Adipocyte (in vitro differentiated cells): ENCODE measurements at regions not wholly inside any gene's neighbourhood (a gene's known extent, or its start where the extent isn't known, plus 50 kb on each side); places are given as distances from the start of the nearest gene placed in this dataset.

Source experiments
- DNase-seq: peaks from one replicate; pipeline ENCODE4 v3.0.0-alpha.2; 2015; ENCODE audit warnings: low read depth
- H3K27me3 ChIP-seq: replicated peaks from 2 replicates; pipeline ENCODE4 v1.7.0; 2013; ENCODE audit warnings: mild to moderate bottlenecking, low read length, moderate library complexity; ENCODE audit not compliant: control insufficient read depth, insufficient read depth
- H3K36me3 ChIP-seq: 2 replicates; pipeline ENCODE4 v1.7.0; 2013; ENCODE audit warnings: low read length, mild to moderate bottlenecking, moderate library complexity; ENCODE audit not compliant: control insufficient read depth, insufficient read depth, severe bottlenecking
- H3K4me1 ChIP-seq: 2 replicates; pipeline ENCODE4 v1.7.0; 2013; ENCODE audit warnings: mild to moderate bottlenecking, low read length, moderate library complexity; ENCODE audit not compliant: control insufficient read depth, insufficient read depth
- H3K4me3 ChIP-seq: 2 replicates; pipeline ENCODE4 v1.7.0; 2013; ENCODE audit warnings: mild to moderate bottlenecking, low read length, moderate library complexity
- H3K9ac ChIP-seq: 2 replicates; pipeline ENCODE4 v1.7.0; 2013; ENCODE audit warnings: mild to moderate bottlenecking, low read length, moderate library complexity
- H3K9me3 ChIP-seq: 2 replicates; pipeline ENCODE4 v1.7.0; 2013; ENCODE audit warnings: mild to moderate bottlenecking, low read length, moderate library complexity; ENCODE audit not compliant: control insufficient read depth

GRCh38 chr1:209416039-209416438 lies 167.5 kb upstream of the CAMK1G start:
- no peak overlapping the region for H3K9ac ChIP-seq
- H3K27me3 ChIP-seq = peaks cover 3% of the 10 kb centered on the region
- no peak overlapping the region for H3K4me3 ChIP-seq
- H3K36me3 ChIP-seq = no peaks in the 10 kb centered on the region
- no peaks in the 10 kb centered on the region for H3K9me3 ChIP-seq
- DNase-seq = no peak
- H3K4me1 ChIP-seq = peaks cover 29% of the 10 kb centered on the region

- DNase-seq = no peak
- Histone ChIP-seq H3K9ac (no peak overlapping the region), H3K27me3 (peaks cover 3% of the 10 kb centered on the region), H3K9me3 (no peaks in the 10 kb centered on the region), H3K36me3 (no peaks in the 10 kb centered on the region), H3K4me3 (no peak overlapping the region), H3K4me1 (peaks cover 31% of the 10 kb centered on the region)
Measured at GRCh38 chr1:209416716-209417115, 166.8 kb upstream of the CAMK1G start.

- no peak for DNase-seq
Measured at GRCh38 chr1:209417761-209418160, 165.8 kb upstream of the CAMK1G start.

GRCh38 chr1:209420276-209420675 lies 163.2 kb upstream of the CAMK1G start:
- Histone ChIP-seq H3K27me3 (peaks cover under 1% of the 10 kb centered on the region), H3K9me3 (no peaks in the 10 kb centered on the region), H3K9ac (no peak overlapping the region), H3K4me3 (no peak overlapping the region), H3K4me1 (peaks cover 34% of the 10 kb centered on the region), H3K36me3 (no peaks in the 10 kb centered on the region)
- DNase-seq = no peak

More at GRCh38 chr1:209417761-209418160, 165.8 kb upstream of the CAMK1G start:
- Histone ChIP-seq H3K9me3 (no peaks in the 10 kb centered on the region), H3K9ac (no peak overlapping the region), H3K4me3 (no peak overlapping the region), H3K27me3 (peaks cover 3% of the 10 kb centered on the region), H3K36me3 (no peaks in the 10 kb centered on the region), H3K4me1 (peaks cover 31% of the 10 kb centered on the region)

GRCh38 chr1:209421186-209421585 lies 162.3 kb upstream of the CAMK1G start:
- Histone ChIP-seq H3K27me3 (peaks cover 9% of the 10 kb centered on the region), H3K4me1 (peaks cover 34% of the 10 kb centered on the region), H3K9me3 (no peaks in the 10 kb centered on the region), H3K9ac (no peak overlapping the region), H3K4me3 (no peak overlapping the region), H3K36me3 (no peaks in the 10 kb centered on the region)
- DNase-seq = no peak

- Histone ChIP-seq H3K4me3 (peak overlapping the region; percentile 34), H3K27me3 (peaks cover 15% of the 10 kb centered on the region), H3K9me3 (no peaks in the 10 kb centered on the region), H3K9ac (peak overlapping the region; percentile 50), H3K4me1 (peaks cover 34% of the 10 kb centered on the region), H3K36me3 (no peaks in the 10 kb centered on the region)
- DNase-seq = no peak
Measured at GRCh38 chr1:209421978-209422680, 161.4 kb upstream of the CAMK1G start.

GRCh38 chr1:209425959-209426358 lies 157.6 kb upstream of the CAMK1G start:
- H3K27me3 ChIP-seq = peaks cover 32% of the 10 kb centered on the region

GRCh38 chr1:209427277-209427676 lies 156.2 kb upstream of the CAMK1G start:
- Histone ChIP-seq H3K36me3 (no peaks in the 10 kb centered on the region), H3K4me3 (no peak overlapping the region), H3K4me1 (peaks cover 8% of the 10 kb centered on the region), H3K9me3 (no peaks in the 10 kb centered on the region), H3K9ac (no peak overlapping the region), H3K27me3 (peaks cover 35% of the 10 kb centered on the region)
- DNase-seq = no peak

More at GRCh38 chr1:209425959-209426358, 157.6 kb upstream of the CAMK1G start:
- Histone ChIP-seq H3K9ac (no peak overlapping the region), H3K4me1 (peaks cover 21% of the 10 kb centered on the region), H3K9me3 (no peaks in the 10 kb centered on the region), H3K36me3 (no peaks in the 10 kb centered on the region), H3K4me3 (no peak overlapping the region)
- no peak for DNase-seq

- no peak for DNase-seq
- Histone ChIP-seq H3K9me3 (no peaks in the 10 kb centered on the region), H3K9ac (no peak overlapping the region), H3K36me3 (no peaks in the 10 kb centered on the region), H3K27me3 (peaks cover 35% of the 10 kb centered on the region), H3K4me3 (no peak overlapping the region), H3K4me1 (peaks cover 2% of the 10 kb centered on the region)
Measured at GRCh38 chr1:209427811-209428210, 155.7 kb upstream of the CAMK1G start.

- peaks cover 35% of the 10 kb centered on the region for H3K27me3 ChIP-seq
- H3K36me3 ChIP-seq = no peaks in the 10 kb centered on the region
- no peak for DNase-seq
- no peak overlapping the region for H3K9ac ChIP-seq
- H3K9me3 ChIP-seq = no peaks in the 10 kb centered on the region
- H3K4me1 ChIP-seq = peaks cover 2% of the 10 kb centered on the region
- no peak overlapping the region for H3K4me3 ChIP-seq
Measured at GRCh38 chr1:209428241-209428921, 155.1 kb upstream of the CAMK1G start.

- Histone ChIP-seq H3K36me3 (no peaks in the 10 kb centered on the region), H3K4me1 (peaks cover 14% of the 10 kb centered on the region), H3K4me3 (no peak overlapping the region), H3K9me3 (no peaks in the 10 kb centered on the region), H3K27me3 (peaks cover 35% of the 10 kb centered on the region), H3K9ac (no peak overlapping the region)
- DNase-seq = no peak
Measured at GRCh38 chr1:209429611-209430010, 153.9 kb upstream of the CAMK1G start.
